Stimulated activated CD4-positive, alpha-beta T cell treated with anti-CD3 and anti-CD28 coated beads, TNF-alpha, amount 100 ng/mL, for 24 hours (primary cell): ENCODE measurements at regions not wholly inside any gene's neighbourhood (a gene's known extent, or its start where the extent isn't known, plus 50 kb on each side); places are given as distances from the start of the nearest gene placed in this dataset.
A peak's percentile ranks its signal among the peaks of the same experiment; 100 is the strongest.
"Not testable (repeated sequence)": the region's sequence is repeated elsewhere in the genome, so short reads cannot be mapped to it uniquely, and the experiment has no call there.

Experiments used
- DNase-seq, 3 experiments: peaks; one replicate each; pipeline ENCODE4 v3.0.0-alpha.2; 2020; ENCODE audit warnings: low read depth in 3 of 3

DNA sequence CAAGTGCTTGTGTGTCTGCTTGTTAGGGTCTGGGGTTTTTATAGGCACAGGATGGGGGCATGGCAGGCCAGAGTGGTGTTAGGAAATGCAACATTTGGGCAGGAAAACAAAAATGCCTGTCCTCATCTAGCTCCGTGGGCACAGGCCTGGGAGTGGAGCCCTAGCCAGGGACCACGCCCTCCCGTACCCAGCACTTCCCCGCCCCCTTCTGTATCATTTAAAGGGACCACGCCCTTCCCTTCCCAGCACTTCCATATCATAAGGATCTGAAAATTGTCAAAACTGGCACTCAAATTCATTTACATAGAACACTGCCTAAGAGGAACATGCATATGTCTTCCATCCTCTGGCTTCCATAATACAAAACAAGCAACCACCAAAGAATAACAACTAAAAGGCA, 185.8 kb downstream of the B3GLCT start:
- DNase-seq: no peak

GRCh38 chr13:31394506-31394905, 194.7 kb downstream of the B3GLCT start:
- no peak for DNase-seq

GRCh38 chr13:31395090-31395489, 195.3 kb downstream of the B3GLCT start:
- no peak for DNase-seq

GRCh38 chr13:31399690-31400089, 199.9 kb downstream of the B3GLCT start:
- no peak for DNase-seq

DNA sequence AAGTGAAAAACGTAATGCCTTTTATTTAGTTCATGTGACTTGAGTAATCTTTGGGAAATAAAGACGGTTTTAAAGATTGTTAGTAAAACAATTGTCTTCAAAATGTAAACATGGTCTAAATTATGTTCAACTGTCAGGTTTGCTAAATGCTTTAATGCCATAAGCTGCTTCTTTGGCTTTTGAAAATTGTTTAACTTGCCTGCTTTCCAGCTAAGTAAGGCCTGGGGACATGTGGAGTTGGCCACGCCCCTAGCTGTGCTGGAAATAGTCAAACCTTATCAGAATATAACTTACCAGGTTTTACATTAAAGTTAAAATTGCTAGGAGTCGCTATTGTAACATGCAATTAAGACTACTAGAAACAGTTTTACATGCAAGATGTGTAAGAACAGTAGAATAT, 203.9 kb downstream of the B3GLCT start:
- not testable (repeated sequence) for DNase-seq

DNA sequence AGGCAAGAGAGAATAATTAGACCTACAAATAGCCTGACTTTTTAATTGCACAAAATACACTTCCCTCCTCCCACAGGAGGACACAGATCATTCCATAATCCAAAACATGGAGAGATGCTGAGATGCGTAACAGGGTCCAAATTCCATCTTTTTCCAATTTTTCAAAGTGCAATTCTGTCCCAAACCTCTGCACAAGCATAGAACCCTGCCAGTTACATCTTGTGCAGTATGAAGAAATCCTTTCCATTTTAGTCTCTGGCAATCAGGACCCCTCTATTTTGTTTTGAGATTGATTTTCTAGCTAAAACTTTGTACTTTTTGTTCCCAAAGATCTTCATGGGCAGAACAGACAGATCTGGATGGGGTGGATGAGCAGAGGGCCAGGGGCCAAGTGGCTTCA, 209.2 kb downstream of the B3GLCT start:
- no peak for DNase-seq

GRCh38 chr13:31409678-31410356, 210.0 kb downstream of the B3GLCT start:
- no peak for DNase-seq

DNA sequence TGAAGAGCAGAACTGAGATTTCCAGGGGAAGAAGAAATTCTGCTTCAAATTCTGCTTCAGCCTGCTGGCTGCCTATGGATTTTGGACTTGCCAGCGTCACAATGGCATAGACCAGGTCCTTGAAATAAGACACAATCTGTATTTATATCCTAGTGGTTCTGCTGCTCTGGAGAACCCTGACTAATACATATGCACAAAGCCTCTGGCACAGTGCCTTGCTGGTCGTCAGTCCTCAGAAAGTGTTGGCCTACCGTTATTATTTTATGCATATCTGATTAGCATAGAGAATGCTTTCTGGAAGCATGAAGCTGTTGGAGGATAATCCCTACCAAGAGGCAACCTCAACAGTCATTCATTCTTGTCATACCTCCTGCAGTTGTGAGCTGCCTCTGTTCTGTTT, 213.7 kb downstream of the B3GLCT start:
- DNase-seq: no peak

- no peak for DNase-seq
Measured at GRCh38 chr13:31416066-31416465, 216.3 kb downstream of the B3GLCT start.

DNA sequence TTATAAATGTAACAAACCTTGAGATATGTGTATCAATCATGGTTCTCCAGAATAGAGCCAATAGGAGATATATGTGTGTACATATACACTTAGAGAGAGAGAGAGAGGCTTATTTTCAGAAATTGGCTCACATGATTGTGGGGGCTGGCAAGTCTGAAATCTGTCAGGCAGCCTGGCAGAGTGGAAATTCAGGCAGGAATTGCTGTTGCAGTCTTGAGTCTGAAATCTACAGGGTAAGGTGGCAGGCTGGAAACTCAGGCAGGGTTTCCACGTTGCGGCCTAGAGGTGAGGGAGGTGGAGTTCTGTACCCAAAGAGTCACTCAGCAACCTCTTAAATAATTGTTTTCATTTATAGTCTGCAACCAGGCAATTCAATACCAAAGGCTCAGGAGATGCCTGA, 218.4 kb downstream of the B3GLCT start:
- DNase-seq: no peak

DNA sequence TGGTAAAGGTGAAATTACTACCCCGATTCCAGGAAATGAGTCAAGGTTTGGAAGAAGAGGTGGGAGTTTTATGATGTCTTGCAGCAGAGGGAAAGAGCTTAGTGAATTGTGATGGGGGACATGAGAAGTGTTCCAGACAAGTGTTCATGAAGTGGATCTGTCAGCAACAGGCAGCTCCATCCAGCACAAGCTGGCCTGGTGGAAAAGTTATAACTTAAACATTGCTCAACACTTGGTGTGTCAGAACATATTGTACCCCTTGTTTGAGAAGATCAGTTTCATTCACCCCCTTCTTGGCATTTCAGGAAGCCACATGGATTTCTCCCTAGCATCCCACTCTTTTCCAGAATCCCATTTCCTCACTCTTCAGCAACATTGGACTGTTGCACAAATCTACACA, 222.0 kb downstream of the B3GLCT start:
- DNase-seq: no peak

DNA sequence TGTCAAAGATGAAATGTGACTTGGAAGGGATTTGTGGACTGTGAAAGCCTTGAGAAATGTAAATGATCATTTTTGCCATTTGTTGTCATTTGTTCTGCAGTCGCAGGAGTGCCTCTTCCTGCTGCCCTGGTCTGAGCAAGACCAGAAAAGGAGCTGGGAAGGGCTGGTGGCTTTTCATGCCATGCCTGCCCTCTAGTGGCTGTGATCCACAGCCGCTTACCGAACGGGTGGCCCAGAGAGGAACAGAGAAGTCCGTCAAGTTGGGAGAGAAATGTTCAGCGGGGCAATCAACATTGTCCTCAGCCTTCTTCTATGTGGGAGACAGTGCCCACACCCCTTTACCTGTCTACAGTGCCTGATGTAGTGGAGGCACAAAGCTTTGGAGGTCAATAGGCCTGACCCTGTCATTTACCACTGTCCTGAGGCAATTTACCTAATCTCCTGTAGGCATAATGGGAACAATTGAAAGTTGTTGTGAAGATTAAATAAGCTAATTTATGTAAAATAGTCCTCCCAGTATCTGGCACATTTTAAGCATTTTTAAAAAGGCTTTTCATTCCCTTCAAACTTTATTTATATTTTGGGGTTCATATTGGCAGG, 224.5 kb downstream of the B3GLCT start:
- DNase-seq: peak in 2 of 3 experiments; percentile 21 to 57

- DNase-seq: no peak
Measured at GRCh38 chr13:31426395-31426794, 226.6 kb downstream of the B3GLCT start.

GRCh38 chr13:31427151-31428100, 227.7 kb downstream of the B3GLCT start:
- DNase-seq: no peak

DNA sequence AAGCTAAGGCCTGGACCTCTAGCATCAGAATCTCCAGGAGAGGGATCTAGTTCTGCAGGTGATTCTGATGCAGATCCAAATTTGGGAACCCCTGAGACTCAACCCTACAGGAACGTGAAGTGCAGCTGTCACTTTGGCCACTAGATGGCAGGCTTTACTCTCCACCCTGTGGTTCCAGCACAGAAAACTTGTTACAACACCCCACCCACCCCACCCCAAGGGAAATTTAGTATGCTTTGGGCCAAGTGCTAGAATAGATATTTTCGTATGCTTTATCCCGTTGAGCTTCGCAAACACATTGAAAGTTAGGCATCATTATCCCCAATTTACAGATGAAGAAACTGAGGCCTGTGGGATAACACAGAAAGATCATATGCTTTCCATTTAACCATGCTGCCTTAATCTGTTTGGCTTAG, 232.0 kb downstream of the B3GLCT start:
- DNase-seq: peak; percentile 13 to 52 (median 27)

- DNase-seq: no peak
Measured at GRCh38 chr13:31433207-31433606, 233.4 kb downstream of the B3GLCT start.

- DNase-seq: no peak
Measured at GRCh38 chr13:31433746-31434145, 234.0 kb downstream of the B3GLCT start.

- DNase-seq: no peak
Measured at GRCh38 chr13:31434613-31435012, 234.8 kb downstream of the B3GLCT start.

- DNase-seq: no peak
Measured at GRCh38 chr13:31435536-31435935, 235.8 kb downstream of the B3GLCT start.

DNA sequence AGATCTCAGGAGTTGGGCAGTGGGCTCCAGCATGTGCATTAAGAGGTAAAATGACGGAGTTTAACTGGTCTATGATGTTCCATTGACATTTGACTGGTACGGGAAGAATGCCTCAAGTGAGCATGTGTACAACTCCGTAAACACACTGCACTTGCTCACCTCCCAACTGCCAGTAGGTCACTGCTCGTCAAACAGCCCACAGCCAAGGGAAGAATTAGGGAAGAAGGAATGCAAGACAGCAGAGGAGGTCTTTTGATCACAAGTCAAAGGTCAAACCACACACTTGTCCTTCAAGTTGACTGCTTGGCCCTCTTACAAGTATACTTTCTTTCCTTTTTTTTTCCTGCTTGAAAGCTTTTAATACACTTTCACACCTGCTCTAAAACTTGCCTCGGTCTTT, 236.7 kb downstream of the B3GLCT start:
- no peak for DNase-seq

GRCh38 chr13:31437975-31438374, 238.2 kb downstream of the B3GLCT start:
- DNase-seq: no peak

- no peak for DNase-seq
Measured at GRCh38 chr13:31440132-31440531, 240.4 kb downstream of the B3GLCT start.
